Natural killer cell treated with Interleukin-12 subunit alpha and Interleukin-12 subunit beta and Interleukin-15 and Interleukin-18, amount 100 ng/mL, for 72 hours (primary cell): ENCODE measurements at regions not wholly inside any gene's neighbourhood (a gene's known extent, or its start where the extent isn't known, plus 50 kb on each side); places are given as distances from the start of the nearest gene placed in this dataset.
"Not testable (repeated sequence)": the region's sequence is repeated elsewhere in the genome, so short reads cannot be mapped to it uniquely, and the experiment has no call there.

Experiments
- ATAC-seq, 2 donors: fragments of 150-1000 bp; cut with Tn5 transposase in 1 of 2; sonication (Bioruptor Pico), chemical (Tn5 transposase) in 1 of 2; 2 replicates each; pipeline ENCODE4 v1.10.0; 2021
- DNase-seq: peaks from one replicate; pipeline ENCODE4 v3.0.0; 2022; ENCODE audit warnings: low spot score
- H3K27ac Mint-ChIP-seq, 2 donors: 1 replicate in 1 of 2; 2 replicates in 1 of 2; pipeline ENCODE4 v1.8.0; 2022; ENCODE audit warnings: mixed read lengths in 2 of 2, mild to moderate bottlenecking in 1 of 2, moderate library complexity in 1 of 2
- H3K27me3 Mint-ChIP-seq, 2 donors: 1 replicate in 1 of 2; 2 replicates in 1 of 2; pipeline ENCODE4 v1.8.0; 2022; ENCODE audit warnings: mixed read lengths in 2 of 2
- H3K36me3 Mint-ChIP-seq: one replicate; pipeline ENCODE4 v1.8.0; 2022; ENCODE audit warnings: mixed read lengths
- H3K4me1 Mint-ChIP-seq, 2 donors: 1 replicate in 1 of 2; 2 replicates in 1 of 2; pipeline ENCODE4 v1.8.0; 2022; ENCODE audit warnings: low read depth in 2 of 2, mixed read lengths in 2 of 2, mild to moderate bottlenecking in 1 of 2
- H3K4me3 Mint-ChIP-seq: one replicate; pipeline ENCODE4 v1.8.0; 2022; ENCODE audit warnings: mixed read lengths
- H3K9me3 Mint-ChIP-seq: 2 replicates; pipeline ENCODE4 v1.8.0; 2022; ENCODE audit warnings: mixed read lengths

GRCh38 chr17:77054936-77055335, 85.8 kb upstream of the SEC14L1 start:
- peak in 1 of 2 donors; percentile 39 for ATAC-seq
- peaks cover 3 to 5% of the 10 kb centered on the region in 2 donors for H3K4me1 Mint-ChIP-seq
- no peak overlapping the region for H3K4me3 Mint-ChIP-seq
- DNase-seq, result peak; percentile 56
- H3K9me3 Mint-ChIP-seq, result no peaks in the 10 kb centered on the region
- H3K27me3 Mint-ChIP-seq, result peaks cover 0 to 6% of the 10 kb centered on the region in 2 donors
- H3K27ac Mint-ChIP-seq, result no peak overlapping the region
- H3K36me3 Mint-ChIP-seq, result no peaks in the 10 kb centered on the region

- Mint-ChIP-seq H3K4me1 (peaks cover 3 to 5% of the 10 kb centered on the region in 2 donors), H3K27ac (no peak overlapping the region), H3K36me3 (no peaks in the 10 kb centered on the region), H3K27me3 (peaks cover 0 to 8% of the 10 kb centered on the region in 2 donors), H3K9me3 (no peaks in the 10 kb centered on the region), H3K4me3 (no peak overlapping the region)
- ATAC-seq (no peak), DNase-seq (peak; percentile 15)
Observed at GRCh38 chr17:77055453-77055852, 85.3 kb upstream of the SEC14L1 start.

DNA sequence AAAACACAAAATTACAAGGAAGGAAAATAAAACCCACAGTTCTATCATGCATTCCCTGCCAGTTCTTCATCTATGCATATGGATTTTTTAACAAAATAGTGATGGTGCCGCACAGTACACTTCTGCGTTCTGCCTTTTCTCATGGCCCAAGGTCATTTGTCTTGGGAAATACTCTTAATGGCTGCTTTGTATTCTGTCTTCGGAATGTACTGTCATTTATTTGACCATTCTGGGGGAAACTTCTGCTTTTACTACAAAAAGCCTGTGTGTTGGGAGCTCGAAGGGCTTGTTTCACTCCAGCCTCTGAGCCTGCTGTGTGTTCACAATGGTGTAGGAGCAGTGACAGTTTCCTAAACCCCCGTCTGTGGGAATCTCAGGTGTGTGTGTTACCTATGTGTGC, 82.8 kb upstream of the SEC14L1 start:
- Mint-ChIP-seq H3K27me3 (peaks cover 0 to 8% of the 10 kb centered on the region in 2 donors), H3K4me3 (no peak overlapping the region), H3K4me1 (peaks cover 3 to 5% of the 10 kb centered on the region in 2 donors), H3K27ac (no peak overlapping the region), H3K36me3 (no peaks in the 10 kb centered on the region), H3K9me3 (no peaks in the 10 kb centered on the region)
- peak; percentile 5 for DNase-seq
- ATAC-seq, result no peak

GRCh38 chr17:77061669-77062068, 79.1 kb upstream of the SEC14L1 start:
- Mint-ChIP-seq H3K4me3 (no peak overlapping the region), H3K27ac (no peak overlapping the region), H3K36me3 (no peaks in the 10 kb centered on the region)

DNA sequence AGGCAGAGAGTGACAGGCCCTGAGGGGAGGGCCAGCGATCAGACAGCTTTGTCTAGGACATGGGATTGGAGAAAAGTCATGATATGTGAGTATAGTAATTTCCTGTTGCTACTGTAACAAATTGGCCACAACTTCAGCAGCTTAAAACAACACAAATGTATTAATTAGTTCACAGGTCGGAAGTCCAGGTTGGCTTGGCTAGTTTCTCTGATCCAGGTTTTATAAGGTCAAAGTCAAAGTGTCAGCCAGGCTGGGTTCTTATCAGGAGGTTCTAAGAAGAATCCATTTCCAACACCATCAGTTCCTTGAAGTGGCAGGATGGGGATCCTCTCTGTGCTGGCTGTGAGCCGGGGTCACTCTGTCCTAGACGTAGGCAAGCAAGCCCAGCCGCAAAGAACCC, 76.2 kb upstream of the SEC14L1 start:
- no peaks in the 10 kb centered on the region for H3K9me3 Mint-ChIP-seq
- peaks cover 17 to 20% of the 10 kb centered on the region in 2 donors for H3K27me3 Mint-ChIP-seq
- DNase-seq, result peak; percentile 16
- ATAC-seq, result no peak
- no peaks in the 10 kb centered on the region for H3K36me3 Mint-ChIP-seq
- H3K4me1 Mint-ChIP-seq, result no peaks in the 10 kb centered on the region
- no peak overlapping the region for H3K4me3 Mint-ChIP-seq
- no peak overlapping the region for H3K27ac Mint-ChIP-seq

More at GRCh38 chr17:77061669-77062068, 79.1 kb upstream of the SEC14L1 start:
- DNase-seq, result no peak
- Mint-ChIP-seq H3K27me3 (peaks cover 9 to 10% of the 10 kb centered on the region in 2 donors), H3K4me1 (no peaks in the 10 kb centered on the region), H3K9me3 (no peaks in the 10 kb centered on the region)
- ATAC-seq, result no peak

GRCh38 chr17:77066165-77066564, 74.6 kb upstream of the SEC14L1 start:
- ATAC-seq, result no peak
- no peak overlapping the region for H3K27ac Mint-ChIP-seq
- H3K4me1 Mint-ChIP-seq, result no peaks in the 10 kb centered on the region

GRCh38 chr17:77066726-77067409, 73.9 kb upstream of the SEC14L1 start:
- peak in 1 of 2 donors; percentile 69 for ATAC-seq
- not testable (repeated sequence) for H3K27ac Mint-ChIP-seq, DNase-seq, H3K36me3 Mint-ChIP-seq, H3K4me1 Mint-ChIP-seq, H3K4me3 Mint-ChIP-seq, H3K9me3 Mint-ChIP-seq
- H3K27me3 Mint-ChIP-seq, result peaks cover 15 to 25% of the 10 kb centered on the region in 2 donors

More at GRCh38 chr17:77066165-77066564, 74.6 kb upstream of the SEC14L1 start:
- DNase-seq, result no peak
- H3K36me3 Mint-ChIP-seq, result no peaks in the 10 kb centered on the region
- no peaks in the 10 kb centered on the region for H3K9me3 Mint-ChIP-seq
- no peak overlapping the region for H3K4me3 Mint-ChIP-seq
- H3K27me3 Mint-ChIP-seq, result peaks cover 14 to 20% of the 10 kb centered on the region in 2 donors

GRCh38 chr17:77068915-77069314, 71.9 kb upstream of the SEC14L1 start:
- H3K27me3 Mint-ChIP-seq, result peaks cover 29 to 36% of the 10 kb centered on the region in 2 donors
- no peak overlapping the region for H3K4me3 Mint-ChIP-seq
- no peak overlapping the region for H3K27ac Mint-ChIP-seq
- H3K4me1 Mint-ChIP-seq, result no peaks in the 10 kb centered on the region
- DNase-seq (no peak), ATAC-seq (no peak)
- no peaks in the 10 kb centered on the region for H3K36me3 Mint-ChIP-seq
- H3K9me3 Mint-ChIP-seq, result no peaks in the 10 kb centered on the region

DNA sequence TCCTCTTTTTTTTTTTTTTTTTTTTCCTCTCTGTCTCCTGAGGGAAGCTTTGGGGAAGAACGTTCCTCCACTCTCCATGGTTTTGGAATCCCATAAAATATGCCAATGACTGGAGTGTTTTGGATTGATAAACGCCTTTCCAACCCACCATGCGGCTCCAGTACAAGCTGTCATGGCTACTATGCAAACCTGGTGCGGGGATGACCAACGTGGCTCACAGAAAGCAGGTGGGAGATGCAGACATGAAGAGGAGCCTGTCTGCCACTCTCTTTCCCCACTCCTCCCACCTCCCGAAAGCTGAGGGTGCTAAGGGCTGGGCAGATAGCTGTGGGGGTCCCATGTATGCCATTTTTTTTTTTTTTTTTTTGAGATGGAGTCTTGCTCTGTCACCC, 69.9 kb upstream of the SEC14L1 start:
- H3K4me1 Mint-ChIP-seq, result no peaks in the 10 kb centered on the region
- H3K4me3 Mint-ChIP-seq, result no peak overlapping the region
- H3K27ac Mint-ChIP-seq, result no peak overlapping the region
- H3K9me3 Mint-ChIP-seq, result no peaks in the 10 kb centered on the region
- no peak for ATAC-seq
- peaks cover 31 to 39% of the 10 kb centered on the region in 2 donors for H3K27me3 Mint-ChIP-seq
- H3K36me3 Mint-ChIP-seq, result no peaks in the 10 kb centered on the region
- no peak for DNase-seq

DNA sequence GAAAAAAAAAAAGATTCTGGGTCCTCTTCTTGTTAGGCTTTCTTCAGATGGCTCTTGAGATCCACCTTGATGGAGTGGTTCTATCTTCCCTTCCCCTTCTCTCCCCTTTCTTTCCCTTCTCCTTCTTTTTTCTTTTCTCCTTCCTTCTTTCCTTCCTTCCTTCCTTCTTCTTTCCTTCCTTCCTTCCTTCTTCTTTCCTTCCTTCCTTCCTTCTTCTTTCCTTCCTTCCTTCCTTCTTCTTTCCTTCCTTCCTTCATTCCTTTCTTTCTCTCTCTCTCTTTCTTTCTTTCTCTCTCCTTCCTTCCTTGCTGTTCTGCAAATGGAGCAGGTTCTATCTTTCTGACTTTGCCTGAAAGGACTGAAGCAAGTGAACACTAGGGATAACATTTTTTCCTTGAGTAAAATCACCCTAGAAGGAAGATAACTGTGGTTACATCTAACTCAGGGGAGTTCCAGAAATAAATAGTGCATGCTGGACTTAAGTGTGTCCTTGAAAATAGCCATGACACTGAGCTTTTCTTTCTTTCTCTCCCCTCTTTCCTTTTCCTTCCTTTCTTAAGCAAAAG, 68.8 kb upstream of the SEC14L1 start:
- H3K36me3 Mint-ChIP-seq, result no peaks in the 10 kb centered on the region
- ATAC-seq, result no peak
- no peaks in the 10 kb centered on the region for H3K9me3 Mint-ChIP-seq
- H3K4me3 Mint-ChIP-seq, result no peak overlapping the region
- no peaks in the 10 kb centered on the region for H3K4me1 Mint-ChIP-seq
- H3K27ac Mint-ChIP-seq, result no peak overlapping the region
- DNase-seq, result no peak
- H3K27me3 Mint-ChIP-seq, result peaks cover 35 to 39% of the 10 kb centered on the region in 2 donors

GRCh38 chr17:77072670-77073069, 68.1 kb upstream of the SEC14L1 start:
- no peak overlapping the region for H3K27ac Mint-ChIP-seq
- no peaks in the 10 kb centered on the region for H3K4me1 Mint-ChIP-seq
- no peaks in the 10 kb centered on the region for H3K36me3 Mint-ChIP-seq
- peaks cover 37 to 42% of the 10 kb centered on the region in 2 donors for H3K27me3 Mint-ChIP-seq
- H3K9me3 Mint-ChIP-seq, result no peaks in the 10 kb centered on the region
- no peak overlapping the region for H3K4me3 Mint-ChIP-seq
- ATAC-seq (no peak), DNase-seq (no peak)

- H3K27ac Mint-ChIP-seq, result no peak overlapping the region
- no peaks in the 10 kb centered on the region for H3K4me1 Mint-ChIP-seq
- H3K36me3 Mint-ChIP-seq, result no peaks in the 10 kb centered on the region
- no peak overlapping the region for H3K4me3 Mint-ChIP-seq
- ATAC-seq (no peak), DNase-seq (no peak)
- no peaks in the 10 kb centered on the region for H3K9me3 Mint-ChIP-seq
- H3K27me3 Mint-ChIP-seq, result peaks cover 31 to 37% of the 10 kb centered on the region in 2 donors
Observed at GRCh38 chr17:77074681-77075080, 66.1 kb upstream of the SEC14L1 start.

DNA sequence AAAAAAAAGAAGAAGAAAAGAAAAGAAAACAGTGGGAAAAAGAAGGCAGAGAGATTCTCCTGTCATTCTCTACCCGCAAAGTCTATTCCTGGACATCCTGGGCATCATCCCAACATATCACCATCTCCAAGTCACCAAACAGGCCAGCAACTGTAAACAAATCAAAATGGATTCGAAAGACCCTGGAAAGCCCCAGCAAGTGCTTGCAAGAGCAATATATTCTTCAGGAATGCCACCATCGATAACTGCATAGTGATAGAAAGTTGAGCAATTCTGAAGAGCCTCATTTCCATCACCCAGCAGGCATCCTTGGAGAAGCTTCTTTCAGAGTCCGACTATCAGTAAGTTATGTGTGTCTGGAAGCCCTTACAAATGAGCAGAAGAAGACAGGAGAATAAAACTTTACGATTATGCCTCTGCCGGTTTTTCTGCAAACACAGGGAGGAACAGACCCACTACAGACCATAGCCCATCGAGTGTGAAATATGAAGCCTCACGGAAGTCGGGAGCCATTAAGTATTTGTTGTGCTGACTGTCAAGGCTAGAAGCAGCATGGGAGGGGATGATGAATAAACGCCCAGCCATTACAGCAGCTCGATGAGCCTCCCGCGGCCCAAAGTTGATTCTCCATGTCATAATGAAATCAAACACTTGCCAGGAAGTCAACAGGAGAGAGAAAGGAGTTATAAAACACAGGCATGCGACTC, 64.5 kb upstream of the SEC14L1 start:
- Mint-ChIP-seq H3K27ac (no peak overlapping the region), H3K36me3 (no peaks in the 10 kb centered on the region), H3K9me3 (no peaks in the 10 kb centered on the region), H3K27me3 (peaks cover 31 to 37% of the 10 kb centered on the region in 2 donors), H3K4me1 (no peaks in the 10 kb centered on the region), H3K4me3 (no peak overlapping the region)
- no peak for DNase-seq
- ATAC-seq, result no peak

DNA sequence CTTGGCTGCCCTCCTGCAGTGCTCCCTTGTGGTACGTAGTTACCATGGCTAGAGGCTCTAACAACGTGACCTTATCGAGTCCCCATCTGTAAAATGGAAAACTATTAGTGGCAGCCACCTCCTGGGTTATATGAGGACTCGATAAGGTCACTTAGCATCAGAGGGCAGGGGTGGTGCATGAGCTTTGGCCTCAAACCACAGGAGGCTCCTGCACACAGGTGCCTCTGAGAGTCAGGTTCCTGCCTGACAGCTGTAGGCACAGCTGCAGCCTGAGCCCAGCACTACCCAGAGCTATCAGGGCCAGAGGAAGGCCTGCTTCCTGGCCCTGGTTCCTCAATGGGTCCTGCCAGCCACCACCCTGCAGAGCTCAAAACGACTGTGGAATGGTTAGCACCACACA, 57.2 kb upstream of the SEC14L1 start:
- peaks cover 0 to 5% of the 10 kb centered on the region in 2 donors for H3K27me3 Mint-ChIP-seq
- H3K9me3 Mint-ChIP-seq, result no peaks in the 10 kb centered on the region
- peaks cover 13 to 15% of the 10 kb centered on the region in 2 donors for H3K4me1 Mint-ChIP-seq
- no peak overlapping the region for H3K4me3 Mint-ChIP-seq
- ATAC-seq (no peak), DNase-seq (no peak)
- no peaks in the 10 kb centered on the region for H3K36me3 Mint-ChIP-seq
- H3K27ac Mint-ChIP-seq, result no peak overlapping the region
